OCI-LY3 (cell line): ENCODE measurements at regions not wholly inside any gene's neighbourhood (a gene's known extent, or its start where the extent isn't known, plus 50 kb on each side); places are given as distances from the start of the nearest gene placed in this dataset.
A peak's percentile ranks its signal among the peaks of the same experiment; 100 is the strongest.

ENCODE experiments used
- H2AFZ ChIP-seq: fragments of 200-600, 300-600 bp; shearing (Covaris generic); 2 replicates; pipeline ENCODE4 v1.6.0; 2014; ENCODE audit warnings: antibody characterized with exemption, low read depth, low read length
- H3K27ac ChIP-seq: fragments of 200-600, 300-600 bp; sonication (generic); 2 replicates; pipeline ENCODE4 v1.5.1; 2014; ENCODE audit warnings: mild to moderate bottlenecking, low read length, moderate library complexity, mixed read lengths
- H3K27me3 ChIP-seq: fragments of 200-600, 300-600 bp; sonication (generic); 2 replicates; pipeline ENCODE4 v1.6.1; 2014; ENCODE audit warnings: low read depth, low read length, mixed read lengths
- H3K36me3 ChIP-seq: fragments of 200-600, 300-600 bp; sonication (generic); replicated peaks from 2 replicates; pipeline ENCODE3; 2014; ENCODE audit warnings: low read depth, low read length, mixed read lengths
- H3K4me1 ChIP-seq: fragments of 300-600, 200-600 bp; sonication (generic); 2 replicates; pipeline ENCODE4 v1.6.1; 2014; ENCODE audit warnings: low read length, mixed read lengths
- H3K4me2 ChIP-seq: fragments of 200-600, 300-600 bp; sonication (generic); 2 replicates; pipeline ENCODE4 v1.6.1; 2014; ENCODE audit warnings: low read length, mixed read lengths
- H3K4me3 ChIP-seq: fragments of 300-600, 200-600 bp; sonication (generic); 2 replicates; pipeline ENCODE4 v1.5.1; 2014; ENCODE audit warnings: antibody characterized with exemption, mild to moderate bottlenecking, low read length, moderate library complexity
- H3K79me2 ChIP-seq: fragments of 300-600, 200-600 bp; shearing (Covaris generic); 2 replicates; pipeline ENCODE4 v1.6.1; 2014; ENCODE audit warnings: mild to moderate bottlenecking, low read length, mixed read lengths
- H3K9ac ChIP-seq: fragments of 300-600, 200-600 bp; shearing (Covaris generic); 2 replicates; pipeline ENCODE4 v1.6.0; 2014; ENCODE audit warnings: mild to moderate bottlenecking, low read length, moderate library complexity
- H3K9me3 ChIP-seq: fragments of 200-600, 300-600 bp; shearing (Covaris generic); 2 replicates; pipeline ENCODE4 v1.6.1; 2014; ENCODE audit warnings: low read length, mixed read lengths; ENCODE audit not compliant: insufficient read depth
- H4K20me1 ChIP-seq: fragments of 200-600, 300-600 bp; sonication (generic); 2 replicates; pipeline ENCODE4 v1.6.1; 2016; ENCODE audit warnings: low read length, mixed read lengths; ENCODE audit not compliant: insufficient read depth
- EZH2phosphoT487 ChIP-seq: fragments of 200-600 bp; shearing (Covaris generic); IDR thresholded peaks from 2 replicates; pipeline ENCODE4 v1.6.1; 2018; ENCODE audit warnings: antibody characterized with exemption, mixed run types, low read depth
- TF ChIP-seq, protein P1 (sequence below): fragments of 200-600, 300-600 bp; sonication (generic); IDR thresholded peaks from 2 replicates; pipeline ENCODE4 v1.5.1; 2014; ENCODE audit warnings: antibody characterized with exemption, low read length, low read depth

DNA sequence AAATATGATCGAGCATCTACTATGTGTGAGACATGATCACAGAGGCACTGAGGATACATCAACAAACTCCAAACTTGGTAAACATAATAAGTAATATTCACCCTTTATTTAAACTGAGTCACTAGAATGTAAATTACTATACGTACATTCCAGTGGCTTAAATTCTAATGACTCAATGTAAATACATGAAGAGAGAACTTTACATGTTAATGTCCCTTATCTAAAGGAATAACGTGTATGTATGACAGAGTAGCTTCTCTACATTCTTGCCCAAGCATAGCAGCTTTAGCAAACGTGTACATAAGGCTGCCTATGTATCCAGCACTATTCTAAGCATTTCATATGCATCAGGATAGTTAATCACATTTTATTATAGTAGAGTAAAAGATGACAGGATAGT lies 111.8 kb upstream of the CYYR1 start:
- Histone ChIP-seq H2AFZ (peak overlapping the region; percentile 79; the same call in 1 of the 2 replicates), H3K27me3 (no peaks in the 10 kb centered on the region), H3K9me3 (peaks cover 6% of the 10 kb centered on the region; the same call in 1 of the 2 replicates), H3K4me3 (no peak overlapping the region), H3K36me3 (no peaks in the 10 kb centered on the region), H3K79me2 (no peaks in the 10 kb centered on the region), H4K20me1 (no peaks in the 10 kb centered on the region), H3K4me2 (no peak overlapping the region), H3K4me1 (peaks cover 7% of the 10 kb centered on the region; the same call in 1 of the 2 replicates), H3K9ac (no peak overlapping the region), H3K27ac (no peak overlapping the region)
- TF ChIP-seq, protein P1, sequence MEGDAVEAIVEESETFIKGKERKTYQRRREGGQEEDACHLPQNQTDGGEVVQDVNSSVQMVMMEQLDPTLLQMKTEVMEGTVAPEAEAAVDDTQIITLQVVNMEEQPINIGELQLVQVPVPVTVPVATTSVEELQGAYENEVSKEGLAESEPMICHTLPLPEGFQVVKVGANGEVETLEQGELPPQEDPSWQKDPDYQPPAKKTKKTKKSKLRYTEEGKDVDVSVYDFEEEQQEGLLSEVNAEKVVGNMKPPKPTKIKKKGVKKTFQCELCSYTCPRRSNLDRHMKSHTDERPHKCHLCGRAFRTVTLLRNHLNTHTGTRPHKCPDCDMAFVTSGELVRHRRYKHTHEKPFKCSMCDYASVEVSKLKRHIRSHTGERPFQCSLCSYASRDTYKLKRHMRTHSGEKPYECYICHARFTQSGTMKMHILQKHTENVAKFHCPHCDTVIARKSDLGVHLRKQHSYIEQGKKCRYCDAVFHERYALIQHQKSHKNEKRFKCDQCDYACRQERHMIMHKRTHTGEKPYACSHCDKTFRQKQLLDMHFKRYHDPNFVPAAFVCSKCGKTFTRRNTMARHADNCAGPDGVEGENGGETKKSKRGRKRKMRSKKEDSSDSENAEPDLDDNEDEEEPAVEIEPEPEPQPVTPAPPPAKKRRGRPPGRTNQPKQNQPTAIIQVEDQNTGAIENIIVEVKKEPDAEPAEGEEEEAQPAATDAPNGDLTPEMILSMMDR = no peak

DNA sequence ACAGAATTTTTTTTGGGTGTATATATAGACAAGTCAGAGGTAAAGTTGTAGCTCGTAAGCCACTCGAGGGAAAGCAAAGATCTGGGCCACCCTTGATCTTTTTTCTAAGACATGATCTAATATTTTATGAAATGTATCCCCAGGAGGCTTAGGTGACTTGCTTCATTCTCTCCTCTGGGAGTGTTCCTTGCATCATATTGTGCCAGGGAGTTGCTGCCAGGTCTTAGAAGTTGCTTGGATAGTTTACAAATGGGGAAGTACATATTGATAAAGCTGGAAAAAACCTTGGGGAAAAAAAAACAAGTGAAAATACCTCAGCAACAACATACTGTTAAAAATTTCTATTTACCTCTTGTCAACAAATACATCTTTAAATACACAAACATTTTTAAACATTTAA lies 110.9 kb upstream of the CYYR1 start:
- Histone ChIP-seq H3K4me3 (no peak overlapping the region), H3K9me3 (no peaks in the 10 kb centered on the region), H3K27me3 (no peaks in the 10 kb centered on the region), H3K27ac (no peak overlapping the region), H3K4me2 (no peak overlapping the region), H3K9ac (no peak overlapping the region), H3K79me2 (no peaks in the 10 kb centered on the region), H2AFZ (no peak overlapping the region), H4K20me1 (no peaks in the 10 kb centered on the region), H3K36me3 (no peaks in the 10 kb centered on the region), H3K4me1 (peaks cover 7% of the 10 kb centered on the region; the same call in 1 of the 2 replicates)
- TF ChIP-seq, protein P1 = no peak
- no peak for TF ChIP-seq EZH2phosphoT487

DNA sequence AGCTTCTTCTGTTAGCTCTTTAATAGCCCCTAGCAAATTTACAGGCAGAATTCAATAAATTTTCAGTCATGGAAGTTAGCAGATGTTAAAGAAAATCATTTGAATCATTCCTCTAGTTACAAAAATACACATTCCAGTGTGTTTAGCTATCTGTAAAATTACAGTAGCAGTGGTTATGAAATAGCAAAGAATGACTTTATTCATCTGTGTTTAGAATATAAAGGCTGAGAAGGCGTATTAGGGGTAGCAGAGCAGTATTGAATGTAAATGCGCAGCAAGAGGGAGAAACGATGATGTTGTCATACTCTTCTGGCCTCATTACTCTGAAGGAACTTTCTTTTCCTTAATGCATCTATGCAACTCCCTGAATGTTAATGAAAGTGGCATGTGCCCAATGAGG lies 106.2 kb upstream of the CYYR1 start:
- Histone ChIP-seq H2AFZ (no peak overlapping the region), H3K27ac (no peak overlapping the region), H3K9me3 (no peaks in the 10 kb centered on the region), H3K4me3 (no peak overlapping the region), H3K9ac (no peak overlapping the region), H4K20me1 (no peaks in the 10 kb centered on the region), H3K4me1 (no peaks in the 10 kb centered on the region), H3K36me3 (no peaks in the 10 kb centered on the region), H3K27me3 (no peaks in the 10 kb centered on the region), H3K79me2 (no peaks in the 10 kb centered on the region), H3K4me2 (no peak overlapping the region)
- TF ChIP-seq, protein P1 = no peak
- no peak for TF ChIP-seq EZH2phosphoT487

DNA sequence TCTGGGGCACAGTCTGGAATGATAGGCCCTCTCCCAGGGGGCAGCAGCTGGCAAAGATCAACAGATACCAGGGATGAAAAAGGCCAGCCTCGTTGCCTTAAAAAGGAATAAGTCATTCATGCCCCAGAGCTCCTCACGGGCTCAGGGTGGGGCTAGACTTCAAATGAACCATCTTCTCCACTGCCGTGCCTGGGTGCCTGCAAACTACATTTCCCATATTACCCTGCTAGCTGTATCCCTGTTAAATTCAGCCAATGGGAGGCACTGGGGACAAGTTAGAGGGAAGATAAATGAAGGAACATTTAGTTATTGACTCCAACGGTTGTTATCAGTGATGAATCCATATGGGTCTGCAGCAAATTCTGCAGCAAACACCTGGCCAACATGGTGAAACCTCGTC lies 101.2 kb upstream of the CYYR1 start:
- no peak for TF ChIP-seq EZH2phosphoT487
- no peak overlapping the region for H2AFZ ChIP-seq

DNA sequence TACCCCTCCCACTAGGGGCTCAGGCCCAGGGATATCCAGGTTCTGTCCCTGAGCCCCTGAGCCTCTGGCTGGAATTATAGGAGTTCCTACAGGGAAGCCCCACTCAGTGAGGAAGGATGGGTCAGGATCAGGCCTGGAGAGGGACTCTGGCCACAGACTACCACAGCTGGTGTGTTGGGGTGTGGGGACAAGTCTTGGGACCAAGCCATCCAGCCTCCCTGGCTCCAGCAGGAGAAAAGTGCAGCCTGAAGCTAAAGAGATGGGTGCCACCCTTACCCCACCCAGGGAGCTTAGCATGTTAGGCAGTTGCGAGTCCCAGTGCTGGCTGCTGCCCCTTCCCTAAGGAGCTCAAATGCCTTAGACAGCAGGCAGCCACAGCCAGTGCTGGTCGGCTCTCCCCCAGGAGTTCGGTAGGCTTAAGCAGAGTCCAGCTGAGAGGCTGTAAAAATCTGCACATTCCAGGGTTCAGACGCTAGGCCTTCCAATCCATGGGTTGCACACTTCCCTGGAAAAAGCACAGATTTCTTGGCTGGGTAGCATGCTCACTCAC lies 96.2 kb upstream of the CYYR1 start:
- no peak overlapping the region for H3K4me2 ChIP-seq
- H3K4me1 ChIP-seq = no peaks in the 10 kb centered on the region
- TF ChIP-seq, protein P1 = no peak
- TF ChIP-seq EZH2phosphoT487 = no peak
- H3K27ac ChIP-seq = no peak overlapping the region
- H3K4me3 ChIP-seq = no peak overlapping the region
- H3K79me2 ChIP-seq = no peaks in the 10 kb centered on the region
- H3K27me3 ChIP-seq = no peaks in the 10 kb centered on the region
- no peak overlapping the region for H2AFZ ChIP-seq
- H3K9me3 ChIP-seq = no peaks in the 10 kb centered on the region
- H3K9ac ChIP-seq = no peak overlapping the region
- no peaks in the 10 kb centered on the region for H3K36me3 ChIP-seq
- H4K20me1 ChIP-seq = no peaks in the 10 kb centered on the region

More for the DNA sequence above, 101.2 kb upstream of the CYYR1 start:
- no peak overlapping the region for H3K27ac ChIP-seq
- no peak overlapping the region for H3K9ac ChIP-seq
- no peaks in the 10 kb centered on the region for H3K36me3 ChIP-seq
- no peaks in the 10 kb centered on the region for H3K4me1 ChIP-seq
- no peaks in the 10 kb centered on the region for H3K9me3 ChIP-seq
- no peaks in the 10 kb centered on the region for H4K20me1 ChIP-seq
- H3K4me2 ChIP-seq = no peak overlapping the region
- no peaks in the 10 kb centered on the region for H3K27me3 ChIP-seq
- H3K4me3 ChIP-seq = no peak overlapping the region
- H3K79me2 ChIP-seq = no peaks in the 10 kb centered on the region
